Gastrocnemius medialis (tissue), 4 donors: ENCODE measurements at regions not wholly inside any gene's neighbourhood (a gene's known extent, or its start where the extent isn't known, plus 50 kb on each side); places are given as distances from the start of the nearest gene placed in this dataset.

ENCODE experiments used
- POLR2A ChIP-seq, 2 donors: fragments of 450-650 bp; IDR thresholded peaks; one replicate each; pipeline ENCODE4 v1.6.1; 2017; ENCODE audit warnings: antibody characterized with exemption in 2 of 2, mild to moderate bottlenecking in 2 of 2, moderate library complexity in 2 of 2
- TF ChIP-seq, protein P1 (sequence below), 5 experiments: fragments of 450-650 bp in 3 of 5; fragments of 200-600 bp in 2 of 5; sonication (generic) in 2 of 5; IDR thresholded peaks in 4 of 5; conservative IDR thresholded peaks in 1 of 5; 1 replicate in 4 of 5; 2 replicates in 1 of 5; pipeline ENCODE4 v1.5.1; 2016 to 2019; ENCODE audit warnings: antibody characterized with exemption in 5 of 5, mild to moderate bottlenecking in 3 of 5, moderate library complexity in 3 of 5

DNA sequence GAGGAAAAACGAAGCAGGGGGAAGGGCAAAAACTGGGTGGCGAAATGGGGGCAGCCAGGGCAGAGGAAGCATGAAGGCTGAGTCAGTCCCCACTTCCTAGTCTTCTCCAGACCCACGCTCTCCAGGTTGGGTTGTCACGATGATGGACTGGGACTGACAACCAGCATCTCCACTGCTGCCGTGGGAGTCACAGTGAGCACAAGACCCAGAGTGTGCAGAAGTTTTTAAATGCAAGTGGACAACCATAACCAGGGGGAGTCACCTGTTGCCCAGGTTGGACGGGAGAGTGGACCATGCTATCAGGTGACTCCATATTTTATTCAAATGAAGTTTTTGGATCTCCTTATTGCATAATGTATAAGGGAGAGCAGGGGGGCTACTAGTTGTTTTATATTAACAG lies 511.4 kb upstream of the ZFP42 start:
- TF ChIP-seq, protein P1, sequence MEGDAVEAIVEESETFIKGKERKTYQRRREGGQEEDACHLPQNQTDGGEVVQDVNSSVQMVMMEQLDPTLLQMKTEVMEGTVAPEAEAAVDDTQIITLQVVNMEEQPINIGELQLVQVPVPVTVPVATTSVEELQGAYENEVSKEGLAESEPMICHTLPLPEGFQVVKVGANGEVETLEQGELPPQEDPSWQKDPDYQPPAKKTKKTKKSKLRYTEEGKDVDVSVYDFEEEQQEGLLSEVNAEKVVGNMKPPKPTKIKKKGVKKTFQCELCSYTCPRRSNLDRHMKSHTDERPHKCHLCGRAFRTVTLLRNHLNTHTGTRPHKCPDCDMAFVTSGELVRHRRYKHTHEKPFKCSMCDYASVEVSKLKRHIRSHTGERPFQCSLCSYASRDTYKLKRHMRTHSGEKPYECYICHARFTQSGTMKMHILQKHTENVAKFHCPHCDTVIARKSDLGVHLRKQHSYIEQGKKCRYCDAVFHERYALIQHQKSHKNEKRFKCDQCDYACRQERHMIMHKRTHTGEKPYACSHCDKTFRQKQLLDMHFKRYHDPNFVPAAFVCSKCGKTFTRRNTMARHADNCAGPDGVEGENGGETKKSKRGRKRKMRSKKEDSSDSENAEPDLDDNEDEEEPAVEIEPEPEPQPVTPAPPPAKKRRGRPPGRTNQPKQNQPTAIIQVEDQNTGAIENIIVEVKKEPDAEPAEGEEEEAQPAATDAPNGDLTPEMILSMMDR (IDR thresholded peaks at IDR 0.05 in 4 of 5, conservative IDR thresholded peaks at IDR 0.05 in 1 of 5) = no peak
- TF ChIP-seq POLR2A (IDR thresholded peaks at IDR 0.05) = no peak
